ENCODE measurements at regions not wholly inside any gene's neighbourhood (a gene's known extent, or its start where the extent isn't known, plus 50 kb on each side); places are given as distances from the start of the nearest gene placed in this dataset.

DNA sequence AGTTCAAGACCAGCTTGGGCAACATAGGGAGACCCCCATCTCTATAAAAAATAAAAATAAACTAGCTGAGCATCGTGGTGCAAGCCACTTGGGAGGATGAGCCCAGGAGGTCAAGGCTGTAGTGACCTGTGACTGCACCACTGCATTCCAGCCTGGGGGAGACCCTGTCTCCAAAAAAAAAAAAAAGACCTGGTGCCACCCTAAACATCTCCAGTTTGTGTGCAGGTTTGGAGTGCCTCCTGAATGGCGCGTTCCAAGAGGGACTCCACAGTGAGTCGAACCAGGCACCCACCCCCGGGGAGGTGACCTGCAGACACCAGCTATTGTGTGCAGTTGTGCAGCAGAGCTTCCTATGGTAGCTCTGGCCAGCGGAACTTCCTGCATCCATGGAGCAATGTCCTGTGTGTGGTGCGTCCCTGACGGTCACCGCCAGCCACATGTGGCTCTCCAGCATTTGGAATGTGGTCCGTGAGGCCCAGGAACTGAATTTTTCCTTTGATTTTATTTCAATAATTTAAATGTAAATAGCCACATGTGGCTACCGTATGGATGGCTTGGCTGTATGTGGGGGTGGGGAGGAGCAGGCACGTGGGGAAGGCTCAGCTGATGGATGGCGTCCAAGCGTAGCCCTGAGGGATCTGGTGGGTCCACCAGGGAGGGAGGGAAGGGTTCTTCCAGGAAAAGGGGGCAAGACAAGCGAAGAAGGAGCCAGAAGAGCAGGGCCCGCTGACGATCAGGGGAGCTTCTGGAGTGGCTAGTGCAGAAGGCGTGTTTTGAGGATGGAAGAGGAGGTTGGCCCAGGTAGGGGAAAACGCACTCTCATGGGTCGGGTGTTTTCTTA lies 107.1 kb upstream of the GSE1 start:
- no peak for DNase-seq (ENCODE audit: low read depth)
- TF ChIP-seq, protein P1, sequence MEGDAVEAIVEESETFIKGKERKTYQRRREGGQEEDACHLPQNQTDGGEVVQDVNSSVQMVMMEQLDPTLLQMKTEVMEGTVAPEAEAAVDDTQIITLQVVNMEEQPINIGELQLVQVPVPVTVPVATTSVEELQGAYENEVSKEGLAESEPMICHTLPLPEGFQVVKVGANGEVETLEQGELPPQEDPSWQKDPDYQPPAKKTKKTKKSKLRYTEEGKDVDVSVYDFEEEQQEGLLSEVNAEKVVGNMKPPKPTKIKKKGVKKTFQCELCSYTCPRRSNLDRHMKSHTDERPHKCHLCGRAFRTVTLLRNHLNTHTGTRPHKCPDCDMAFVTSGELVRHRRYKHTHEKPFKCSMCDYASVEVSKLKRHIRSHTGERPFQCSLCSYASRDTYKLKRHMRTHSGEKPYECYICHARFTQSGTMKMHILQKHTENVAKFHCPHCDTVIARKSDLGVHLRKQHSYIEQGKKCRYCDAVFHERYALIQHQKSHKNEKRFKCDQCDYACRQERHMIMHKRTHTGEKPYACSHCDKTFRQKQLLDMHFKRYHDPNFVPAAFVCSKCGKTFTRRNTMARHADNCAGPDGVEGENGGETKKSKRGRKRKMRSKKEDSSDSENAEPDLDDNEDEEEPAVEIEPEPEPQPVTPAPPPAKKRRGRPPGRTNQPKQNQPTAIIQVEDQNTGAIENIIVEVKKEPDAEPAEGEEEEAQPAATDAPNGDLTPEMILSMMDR (conservative IDR thresholded peaks at IDR 0.05; ENCODE audit: low read depth, low read length) = no peak

DNA sequence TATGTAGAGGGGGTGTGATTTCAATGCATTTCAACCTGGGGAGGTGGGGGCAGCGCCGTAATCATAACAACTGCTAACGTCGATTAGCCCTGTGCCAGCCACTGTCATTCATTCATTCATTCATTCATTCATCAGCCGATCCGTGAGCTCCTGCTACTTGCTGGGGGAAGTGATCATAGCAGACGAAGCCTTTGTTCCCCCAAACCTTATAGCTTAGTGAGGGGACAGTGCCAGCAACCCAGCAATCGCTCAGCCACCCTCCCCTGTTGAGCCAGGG lies 106.5 kb upstream of the GSE1 start:
- H3K4me3 ChIP-seq (ENCODE audit: low read length) = no peak overlapping the region

More for the DNA sequence above, 107.1 kb upstream of the GSE1 start:
- no peak overlapping the region for H3K4me3 ChIP-seq (ENCODE audit: low read length)

DNA sequence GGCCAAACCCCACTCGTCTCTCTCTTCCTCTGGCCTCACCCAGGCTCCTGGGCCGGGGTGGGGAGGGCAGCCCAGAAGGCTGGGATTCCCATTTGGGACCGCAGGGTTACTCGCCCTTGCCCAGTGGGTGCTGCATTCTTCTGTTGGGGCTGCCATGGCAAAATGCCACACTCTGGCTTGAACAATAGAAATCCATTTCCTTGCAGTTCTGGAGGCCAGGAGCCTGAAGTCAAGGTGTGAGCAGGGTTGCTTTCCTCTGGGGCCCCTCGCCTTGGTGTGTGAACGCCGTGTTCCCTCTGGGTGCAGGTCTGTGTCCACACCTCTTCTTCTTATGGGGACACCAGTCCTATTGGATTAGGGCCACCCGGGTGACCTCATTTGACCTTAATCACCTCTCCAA lies 105.8 kb upstream of the GSE1 start:
- TF ChIP-seq, protein P1 (conservative IDR thresholded peaks at IDR 0.05; ENCODE audit: low read depth, low read length) = no peak
- DNase-seq (ENCODE audit: low read depth) = no peak
- no peak overlapping the region for H3K4me3 ChIP-seq (ENCODE audit: low read length)

More for the DNA sequence above, 106.5 kb upstream of the GSE1 start:
- TF ChIP-seq, protein P1 (conservative IDR thresholded peaks at IDR 0.05; ENCODE audit: low read depth, low read length) = no peak
- no peak for DNase-seq (ENCODE audit: low read depth)

DNA sequence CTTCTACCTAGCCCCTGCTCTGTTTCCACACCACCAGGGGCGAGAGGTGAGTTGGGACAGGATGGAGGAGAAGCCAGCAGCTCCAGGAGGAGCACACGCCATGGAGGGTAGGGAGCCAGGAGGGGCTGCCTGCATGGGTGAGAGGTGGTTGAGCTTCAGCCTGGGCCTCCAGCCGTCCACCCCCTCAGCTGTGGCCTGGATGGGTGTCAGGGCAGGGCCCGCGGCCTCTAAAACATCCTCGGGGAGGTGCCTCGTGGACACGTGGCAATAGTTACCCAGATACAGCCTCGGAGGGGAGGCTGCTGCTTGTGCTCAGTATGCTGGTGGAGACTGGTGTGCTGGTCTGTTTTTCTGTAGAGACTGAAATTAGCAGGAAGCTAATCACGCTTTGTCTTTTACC lies 104.7 kb upstream of the GSE1 start:
- no peak overlapping the region for H3K4me3 ChIP-seq (ENCODE audit: low read length)
- TF ChIP-seq, protein P1 (conservative IDR thresholded peaks at IDR 0.05; ENCODE audit: low read depth, low read length) = no peak

DNA sequence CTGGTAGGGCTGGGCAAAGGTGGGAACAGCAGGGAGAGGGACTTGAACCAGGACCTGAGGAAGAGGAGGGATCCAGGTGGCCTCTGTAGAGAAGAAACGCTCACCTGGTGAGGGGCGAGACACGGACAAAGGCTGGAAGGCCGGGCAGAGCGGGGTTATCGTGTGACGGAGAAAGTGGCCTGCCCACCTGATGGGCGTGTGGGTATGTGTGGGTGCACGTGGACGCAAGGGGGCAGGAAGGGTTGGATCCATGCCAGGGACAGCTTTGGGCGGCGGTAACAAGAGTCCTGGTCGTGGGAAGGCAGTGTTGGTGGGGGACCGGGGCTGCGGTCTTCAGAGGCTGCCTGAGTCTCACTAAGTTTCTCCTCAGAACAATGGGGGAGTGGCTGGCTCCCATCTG lies 104.1 kb upstream of the GSE1 start:
- TF ChIP-seq, protein P1 (conservative IDR thresholded peaks at IDR 0.05; ENCODE audit: low read depth, low read length) = no peak
- no peak overlapping the region for H3K4me3 ChIP-seq (ENCODE audit: low read length)
- DNase-seq (ENCODE audit: low read depth) = no peak

More for the DNA sequence above, 104.7 kb upstream of the GSE1 start:
- DNase-seq (ENCODE audit: low read depth) = no peak

DNA sequence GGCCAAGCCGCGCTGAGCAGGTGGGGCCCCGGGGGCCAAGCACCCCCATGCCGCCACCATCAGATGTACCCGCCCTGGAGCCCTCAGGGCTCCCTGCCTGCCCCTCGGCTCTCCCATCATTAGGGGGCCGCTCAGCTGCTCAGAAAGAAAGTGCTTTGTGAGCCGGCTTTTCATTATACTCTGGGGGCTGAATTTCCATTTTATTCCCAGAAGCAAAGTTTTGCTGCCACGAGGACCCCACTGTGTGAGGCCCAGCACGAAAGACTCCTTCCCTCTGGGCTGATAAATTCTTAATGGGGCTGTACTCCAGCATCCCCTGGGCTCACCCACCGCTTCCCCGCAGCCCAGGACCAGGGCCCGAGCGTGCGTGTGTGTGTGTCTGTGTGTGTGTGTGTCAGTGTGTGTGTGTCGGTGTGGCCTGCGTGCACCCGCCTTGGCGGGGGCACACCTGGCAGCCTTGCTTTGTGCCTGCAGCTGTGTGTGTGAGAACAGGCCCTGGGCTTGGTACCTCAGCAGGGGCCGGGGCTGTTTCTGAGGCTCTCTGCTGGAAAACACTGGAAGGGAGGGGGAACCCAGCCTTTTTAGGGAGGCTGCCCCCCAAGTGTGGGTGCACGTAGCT lies 103.0 kb upstream of the GSE1 start:
- H3K4me3 ChIP-seq (ENCODE audit: low read length) = no peak overlapping the region
- no peak for DNase-seq (ENCODE audit: low read depth)
- TF ChIP-seq, protein P1 (conservative IDR thresholded peaks at IDR 0.05; ENCODE audit: low read depth, low read length) = no peak
